HG03439 (cell line): ENCODE measurements at regions not wholly inside any gene's neighbourhood (a gene's known extent, or its start where the extent isn't known, plus 50 kb on each side); places are given as distances from the start of the nearest gene placed in this dataset.
"Not testable (repeated sequence)": the region's sequence is repeated elsewhere in the genome, so short reads cannot be mapped to it uniquely, and the experiment has no call there.

Experiments
- ATAC-seq: cut with Tn5 transposase; IDR thresholded peaks from one replicate; pipeline ENCODE4 v1.9.1; 2021; ENCODE audit warnings: mild to moderate bottlenecking, moderate library complexity; ENCODE audit not compliant: unreplicated experiment

GRCh38 chr1:102365071-102365470 is 368.3 kb upstream of the OLFM3 start:
- ATAC-seq: no peak

DNA sequence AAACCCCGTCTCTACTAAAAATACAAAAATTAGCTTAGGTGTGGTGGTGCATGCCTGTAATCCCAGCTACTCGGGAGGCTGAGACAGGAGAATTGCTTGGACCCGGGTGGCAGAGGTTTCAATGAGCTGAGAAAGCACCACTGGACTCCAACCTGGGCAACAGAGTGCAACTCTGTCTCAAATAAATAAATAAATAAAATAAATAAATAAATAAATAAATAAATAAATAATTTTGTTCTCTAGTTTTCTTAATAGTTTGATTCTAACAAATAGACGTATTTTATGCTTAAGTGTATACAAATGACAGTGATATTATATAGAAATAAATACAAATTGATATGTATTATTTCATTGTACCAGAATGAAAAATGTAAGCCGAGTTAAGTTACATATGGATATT is 339.9 kb upstream of the OLFM3 start:
- ATAC-seq: no peak

GRCh38 chr1:102318104-102318806 is 321.5 kb upstream of the OLFM3 start:
- no peak for ATAC-seq

DNA sequence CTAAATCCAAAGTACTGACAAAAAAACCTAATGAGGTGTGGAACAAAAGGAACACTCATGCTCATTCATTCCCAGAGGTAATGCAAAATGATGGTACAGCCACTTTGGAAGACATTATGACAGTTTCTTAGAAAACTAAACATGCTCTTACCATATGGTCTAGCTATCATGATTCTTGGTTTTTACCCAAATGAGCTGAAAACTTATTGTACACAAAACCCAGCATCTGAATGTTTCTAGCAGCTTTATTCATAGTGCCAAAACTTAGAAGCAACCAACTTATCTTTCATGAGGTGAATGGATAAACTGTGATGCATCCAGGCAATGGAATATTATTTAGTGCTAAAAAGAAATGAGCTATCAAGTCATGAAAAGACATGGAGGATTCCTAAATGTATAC is 318.4 kb upstream of the OLFM3 start:
- ATAC-seq: no peak

- ATAC-seq: no peak
Observed at GRCh38 chr1:102296116-102296515, 299.4 kb upstream of the OLFM3 start.

DNA sequence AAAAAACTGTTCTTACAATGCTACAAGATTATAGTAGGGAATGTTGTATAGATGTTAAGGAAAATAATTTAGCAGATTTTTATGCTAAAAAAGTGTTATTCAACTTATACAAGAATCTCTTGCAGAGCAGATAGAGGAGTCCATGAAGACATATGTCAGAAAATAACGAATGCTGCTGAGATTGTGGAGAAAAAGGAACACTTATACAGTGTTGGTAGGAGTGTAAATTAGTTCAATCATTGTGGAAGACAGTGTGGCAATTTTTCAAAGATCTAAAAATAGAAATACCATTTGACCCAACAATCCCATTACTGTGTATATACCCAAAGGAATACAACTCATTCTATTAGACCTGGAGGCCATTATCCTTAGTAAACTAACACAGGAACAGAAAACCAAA is 286.2 kb upstream of the OLFM3 start:
- no peak for ATAC-seq

- no peak for ATAC-seq
Observed at GRCh38 chr1:102262994-102263393, 266.3 kb upstream of the OLFM3 start.

DNA sequence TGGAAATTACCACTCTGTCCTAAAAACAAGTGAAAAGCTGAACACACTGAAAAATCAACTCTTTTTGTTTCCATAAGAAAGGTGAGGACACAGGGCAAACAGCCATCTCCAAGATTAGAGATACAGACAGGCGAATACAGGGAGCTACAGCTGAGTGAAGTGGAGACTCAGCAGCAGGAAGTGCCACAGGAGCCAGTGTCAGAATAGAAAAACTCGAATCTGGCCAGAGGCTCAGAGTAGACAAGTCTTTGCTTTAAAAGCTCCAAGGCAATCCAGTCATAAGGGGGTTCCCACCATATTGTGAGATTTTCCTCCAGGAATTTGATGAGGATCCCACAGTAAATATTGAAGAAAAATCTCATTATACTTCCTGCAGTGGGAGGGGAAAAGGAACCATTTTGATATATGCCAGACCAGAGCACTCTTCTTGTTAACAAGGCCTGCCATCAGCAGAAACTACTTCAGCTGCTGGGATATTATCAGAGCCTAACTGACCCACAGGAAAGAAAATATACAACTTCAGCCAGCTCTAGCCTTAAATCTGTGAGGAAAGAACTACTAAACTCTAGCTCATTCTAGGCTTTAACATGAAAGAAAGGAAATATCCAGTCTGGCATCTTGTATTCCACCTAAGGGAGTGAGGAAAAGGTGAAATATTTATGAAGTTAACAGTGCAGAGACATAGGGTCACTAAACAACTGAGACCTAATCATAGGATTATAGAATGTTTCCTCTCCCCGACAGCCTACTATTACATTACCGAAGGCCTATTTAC is 256.2 kb upstream of the OLFM3 start:
- ATAC-seq: no peak

DNA sequence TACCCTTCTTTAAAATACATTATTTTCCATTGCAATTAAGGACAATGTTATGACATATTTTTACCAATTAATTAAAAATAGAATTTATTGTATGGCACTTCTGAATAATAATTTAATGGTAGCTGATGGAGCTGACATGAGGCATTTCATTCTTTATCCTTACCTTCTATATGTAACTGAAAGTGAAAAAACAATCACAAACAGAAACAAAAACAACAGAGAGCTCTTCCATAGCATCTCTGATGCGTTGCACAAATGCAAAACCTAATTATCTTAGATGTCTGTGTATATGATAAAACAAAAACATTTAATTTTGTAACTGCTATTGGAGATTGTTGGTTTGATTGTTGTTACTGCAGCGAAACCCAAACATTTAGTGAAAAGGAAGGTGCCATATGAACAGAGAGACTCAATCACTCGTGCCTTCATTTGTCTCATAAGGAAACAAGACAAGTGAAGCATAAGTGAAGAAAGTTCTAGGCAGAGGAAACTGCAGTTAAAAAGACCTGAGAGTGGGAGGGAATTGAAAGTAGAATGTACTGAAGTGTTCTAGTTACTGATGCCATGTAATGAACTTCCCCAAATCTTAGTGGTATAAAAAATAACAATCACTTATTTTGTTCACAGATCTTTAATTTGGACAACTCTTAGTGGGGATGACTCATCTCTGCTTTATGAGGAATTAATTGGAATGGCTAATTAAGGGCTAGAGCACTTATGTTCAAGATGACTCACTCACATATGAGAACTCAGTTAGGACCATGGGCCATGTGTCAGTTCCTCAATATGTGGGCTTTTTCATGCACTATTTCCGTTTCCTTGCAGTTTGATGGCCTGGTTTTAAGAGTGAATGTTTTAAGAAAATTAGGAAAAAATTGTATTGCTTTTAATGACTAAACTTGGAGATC is 245.0 kb upstream of the OLFM3 start:
- no peak for ATAC-seq

DNA sequence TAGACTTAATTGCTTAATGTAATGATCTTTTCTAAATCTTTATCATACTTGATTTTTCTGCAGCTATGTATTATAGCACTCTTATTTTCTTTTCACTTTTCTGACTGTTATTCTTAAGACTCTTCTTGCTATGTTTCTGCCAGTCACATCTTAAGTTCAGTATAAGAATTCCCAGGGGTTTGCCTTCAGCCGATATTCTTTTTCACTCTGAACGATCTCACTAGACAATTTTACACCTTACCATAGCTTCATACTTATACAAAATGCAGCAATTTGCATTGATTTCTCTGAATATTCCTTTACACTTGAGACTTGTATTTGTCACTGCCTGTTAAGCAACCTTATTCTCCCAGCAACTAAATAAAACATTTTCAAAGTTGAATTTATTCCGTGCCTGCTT is 242.5 kb upstream of the OLFM3 start:
- no peak for ATAC-seq

- ATAC-seq: no peak
Observed at GRCh38 chr1:102234753-102235359, 238.1 kb upstream of the OLFM3 start.

- ATAC-seq: no peak
Observed at GRCh38 chr1:102219463-102219862, 222.7 kb upstream of the OLFM3 start.

- ATAC-seq: not testable (repeated sequence)
Observed at GRCh38 chr1:102210891-102211290, 214.2 kb upstream of the OLFM3 start.

DNA sequence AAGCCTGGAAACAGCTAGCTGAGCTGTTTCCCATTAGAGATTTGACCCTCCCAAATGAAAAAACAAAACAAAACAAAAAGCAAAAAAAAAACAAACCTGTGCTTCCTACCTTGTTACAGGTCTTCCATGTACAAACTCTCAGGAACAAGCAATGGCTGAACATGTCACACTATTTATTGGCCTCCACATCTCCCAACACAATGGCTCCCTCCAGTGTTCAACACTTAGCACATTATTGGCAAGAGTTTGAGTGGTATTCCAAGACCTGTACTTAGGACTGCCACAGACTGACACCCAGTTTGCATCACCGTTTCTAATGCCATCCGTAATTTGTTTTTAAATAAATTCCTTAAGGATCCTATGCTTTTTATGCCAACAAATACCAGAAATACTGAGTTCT is 195.0 kb upstream of the OLFM3 start:
- ATAC-seq: no peak

DNA sequence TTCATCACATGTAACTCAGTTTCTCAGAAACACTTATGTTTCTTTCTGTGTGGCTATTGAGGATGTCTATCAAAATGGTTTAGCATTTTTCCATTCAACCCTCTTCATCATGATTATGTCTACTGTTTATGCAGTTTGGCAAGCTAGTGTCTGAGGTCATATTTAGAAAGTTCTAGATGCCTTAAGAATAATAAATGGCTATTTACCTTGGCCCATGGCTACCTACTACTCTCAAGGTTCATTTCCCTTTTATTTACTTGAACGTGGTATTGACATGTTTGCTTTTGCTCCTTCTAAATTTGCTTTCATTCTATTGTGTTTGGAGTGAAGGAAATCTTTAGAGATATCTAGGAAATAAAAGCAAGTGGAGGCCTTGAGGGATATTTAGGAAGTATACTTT is 193.7 kb upstream of the OLFM3 start:
- no peak for ATAC-seq

- ATAC-seq: no peak
Observed at GRCh38 chr1:102186536-102186935, 189.8 kb upstream of the OLFM3 start.

DNA sequence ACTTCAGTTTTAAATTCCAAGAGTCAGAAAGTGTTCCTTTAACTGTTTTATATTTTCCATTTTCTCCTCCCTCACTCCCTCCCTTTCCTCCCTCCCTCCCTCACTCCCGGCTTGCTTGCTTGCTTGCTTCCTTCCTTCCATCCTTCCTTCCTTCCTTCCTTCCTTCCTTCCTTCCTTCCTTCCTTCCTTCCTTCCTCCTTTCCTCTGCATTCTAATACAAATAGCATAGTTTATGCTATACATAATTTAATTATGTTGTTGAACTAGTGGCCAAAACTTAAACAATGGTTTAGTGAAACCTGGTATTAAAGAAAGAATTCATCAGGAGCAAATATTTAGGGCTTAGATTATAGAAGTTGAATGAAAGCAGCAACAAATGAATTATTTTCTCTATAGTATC is 188.5 kb upstream of the OLFM3 start:
- ATAC-seq: no peak

DNA sequence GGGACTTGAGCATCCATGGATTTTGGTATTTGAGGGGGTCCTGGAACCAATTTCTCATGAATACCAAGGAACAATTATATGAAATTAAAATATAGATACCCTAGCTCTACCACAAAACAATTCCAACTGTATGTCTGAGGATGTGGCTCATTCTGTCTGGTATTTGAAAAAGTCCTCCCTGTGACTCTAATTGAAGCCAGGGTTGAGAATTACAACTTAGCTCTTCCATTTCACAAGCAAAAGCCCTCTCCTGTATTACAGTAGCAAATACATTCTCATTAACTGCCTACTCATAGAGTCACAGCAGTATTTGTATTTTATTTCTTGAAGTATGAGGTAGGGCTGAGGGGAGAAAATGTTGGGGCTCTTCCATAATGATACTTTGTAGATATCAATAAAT is 187.8 kb upstream of the OLFM3 start:
- ATAC-seq: no peak

GRCh38 chr1:102183711-102184110 is 187.0 kb upstream of the OLFM3 start:
- ATAC-seq: no peak

- no peak for ATAC-seq
Observed at GRCh38 chr1:102182603-102183260, 186.0 kb upstream of the OLFM3 start.

GRCh38 chr1:102181341-102181740 is 184.6 kb upstream of the OLFM3 start:
- ATAC-seq: no peak
